Gastrocnemius medialis (tissue), 4 donors: ENCODE measurements at regions not wholly inside any gene's neighbourhood (a gene's known extent, or its start where the extent isn't known, plus 50 kb on each side); places are given as distances from the start of the nearest gene placed in this dataset.

Source experiments
- ATAC-seq, 2 donors: fragments of 150-250 bp; one replicate each; pipeline ENCODE4 v1.9.1; 2016
- DNase-seq, 2 donors: peaks; one replicate each; pipeline ENCODE4 v3.0.0-alpha.2; 2019
- H3K27ac ChIP-seq, 4 donors: fragments of 200-600 bp; sonication (generic); 1 replicate in 1 of 4; 2 replicates in 3 of 4; pipeline ENCODE4 v1.5.1; 2016 to 2018; ENCODE audit warnings: mild to moderate bottlenecking in 2 of 4, moderate library complexity in 1 of 4
- H3K27me3 ChIP-seq, 3 donors: fragments of 200-600 bp; sonication (generic) in 2 of 3; 1 replicate in 1 of 3; 2 replicates in 2 of 3; pipeline versions ENCODE4 v1.5.1 to v1.6.0; 2016 to 2019; ENCODE audit warnings: mild to moderate bottlenecking in 1 of 3, moderate library complexity in 1 of 3
- H3K36me3 ChIP-seq, 2 donors: fragments of 200-600 bp; sonication (generic) in 1 of 2; one replicate each; pipeline ENCODE4 v1.5.1; 2017 to 2018
- H3K4me1 ChIP-seq, 2 donors: fragments of 200-600 bp; sonication (generic) in 1 of 2; one replicate each; pipeline ENCODE4 v1.5.1; 2016 to 2017; ENCODE audit warnings: mild to moderate bottlenecking in 2 of 2
- H3K4me3 ChIP-seq, 4 donors: fragments of 200-600 bp; sonication (generic) in 3 of 4; 1 replicate in 1 of 4; 2 replicates in 3 of 4; pipeline ENCODE4 v1.5.1; 2016 to 2019; ENCODE audit warnings: mild to moderate bottlenecking in 2 of 4
- H3K9me3 ChIP-seq, 3 donors: fragments of 200-600 bp; sonication (generic) in 2 of 3; 1 replicate in 1 of 3; 2 replicates in 2 of 3; pipeline ENCODE4 v1.5.1; 2016 to 2019
- POLR2A ChIP-seq, 2 donors: fragments of 450-650 bp; IDR thresholded peaks; one replicate each; pipeline ENCODE4 v1.6.1; 2017; ENCODE audit warnings: antibody characterized with exemption in 2 of 2, mild to moderate bottlenecking in 2 of 2, moderate library complexity in 2 of 2
- in situ Hi-C, 4 donors: fragments of 200-750 bp; cut with MboI; loops; one replicate each; pipeline versions ENCODE4 v1.15.0 to v1.8.0; 2017; ENCODE audit warnings: low sequenced_read_pairs in 4 of 4
- intact Hi-C: fragments of 100-400 bp; cut with DNase I; formaldehyde crosslinking; loops from one replicate; pipeline ENCODE4 v1.15.1; 2023; ENCODE audit warnings: low total_unique reads
- TF ChIP-seq, protein P1 (sequence below), 5 experiments: fragments of 450-650 bp in 3 of 5; fragments of 200-600 bp in 2 of 5; sonication (generic) in 2 of 5; IDR thresholded peaks in 4 of 5; conservative IDR thresholded peaks in 1 of 5; 1 replicate in 4 of 5; 2 replicates in 1 of 5; pipeline ENCODE4 v1.5.1; 2016 to 2019; ENCODE audit warnings: antibody characterized with exemption in 5 of 5, mild to moderate bottlenecking in 3 of 5, moderate library complexity in 3 of 5

DNA sequence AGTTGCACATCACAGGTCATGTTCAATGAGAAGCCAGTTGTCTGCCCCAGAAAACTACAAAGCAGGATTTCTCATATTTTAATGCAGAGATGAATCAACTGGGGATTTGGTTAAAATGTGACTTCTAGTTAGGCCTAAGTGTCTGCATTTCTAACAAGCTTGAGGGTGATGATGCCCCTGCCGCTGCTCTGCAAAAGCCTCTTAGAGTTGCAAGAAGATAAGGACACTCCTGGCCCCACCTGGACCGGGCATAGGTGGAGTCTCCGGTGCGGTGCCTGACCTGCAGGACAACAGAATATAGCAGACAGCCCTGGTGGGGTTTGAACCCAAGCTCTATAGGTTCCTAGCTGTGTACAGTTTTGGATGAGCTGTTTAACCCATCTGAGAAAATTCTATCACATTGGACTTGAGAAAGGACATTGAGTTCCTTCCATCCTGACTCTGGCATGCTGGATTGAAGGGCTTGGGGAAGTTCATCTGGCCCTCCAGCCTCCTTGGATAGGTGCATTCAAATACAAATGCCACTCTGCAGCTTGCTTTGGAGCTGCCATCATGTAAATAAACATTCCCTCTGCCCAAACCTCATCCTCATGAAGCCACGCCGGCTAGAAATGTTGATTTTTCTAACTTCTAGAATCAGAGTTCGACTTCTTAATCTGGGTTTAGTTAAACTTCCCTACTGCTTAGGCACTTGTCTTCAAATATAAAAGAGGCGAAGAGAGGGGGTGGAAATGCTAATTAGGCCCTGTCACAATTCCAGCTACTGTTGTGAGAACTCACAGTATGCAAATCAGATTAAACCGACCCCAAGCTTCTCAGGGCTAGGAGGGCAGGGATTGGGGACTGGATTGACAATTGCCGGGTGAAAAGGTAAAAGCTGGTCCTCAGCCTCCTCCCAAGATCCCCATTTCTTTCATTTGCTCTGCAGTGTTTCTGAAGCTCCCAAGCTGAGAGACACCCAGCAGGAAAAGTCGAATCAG, 1225.6 kb downstream of the VRK1 start:
- no peak for TF ChIP-seq POLR2A (IDR thresholded peaks at IDR 0.05)
- TF ChIP-seq, protein P1, sequence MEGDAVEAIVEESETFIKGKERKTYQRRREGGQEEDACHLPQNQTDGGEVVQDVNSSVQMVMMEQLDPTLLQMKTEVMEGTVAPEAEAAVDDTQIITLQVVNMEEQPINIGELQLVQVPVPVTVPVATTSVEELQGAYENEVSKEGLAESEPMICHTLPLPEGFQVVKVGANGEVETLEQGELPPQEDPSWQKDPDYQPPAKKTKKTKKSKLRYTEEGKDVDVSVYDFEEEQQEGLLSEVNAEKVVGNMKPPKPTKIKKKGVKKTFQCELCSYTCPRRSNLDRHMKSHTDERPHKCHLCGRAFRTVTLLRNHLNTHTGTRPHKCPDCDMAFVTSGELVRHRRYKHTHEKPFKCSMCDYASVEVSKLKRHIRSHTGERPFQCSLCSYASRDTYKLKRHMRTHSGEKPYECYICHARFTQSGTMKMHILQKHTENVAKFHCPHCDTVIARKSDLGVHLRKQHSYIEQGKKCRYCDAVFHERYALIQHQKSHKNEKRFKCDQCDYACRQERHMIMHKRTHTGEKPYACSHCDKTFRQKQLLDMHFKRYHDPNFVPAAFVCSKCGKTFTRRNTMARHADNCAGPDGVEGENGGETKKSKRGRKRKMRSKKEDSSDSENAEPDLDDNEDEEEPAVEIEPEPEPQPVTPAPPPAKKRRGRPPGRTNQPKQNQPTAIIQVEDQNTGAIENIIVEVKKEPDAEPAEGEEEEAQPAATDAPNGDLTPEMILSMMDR (IDR thresholded peaks at IDR 0.05 in 4 of 5, conservative IDR thresholded peaks at IDR 0.05 in 1 of 5): no peak
- ATAC-seq: no peak
- intact Hi-C loops: no loop called here

DNA sequence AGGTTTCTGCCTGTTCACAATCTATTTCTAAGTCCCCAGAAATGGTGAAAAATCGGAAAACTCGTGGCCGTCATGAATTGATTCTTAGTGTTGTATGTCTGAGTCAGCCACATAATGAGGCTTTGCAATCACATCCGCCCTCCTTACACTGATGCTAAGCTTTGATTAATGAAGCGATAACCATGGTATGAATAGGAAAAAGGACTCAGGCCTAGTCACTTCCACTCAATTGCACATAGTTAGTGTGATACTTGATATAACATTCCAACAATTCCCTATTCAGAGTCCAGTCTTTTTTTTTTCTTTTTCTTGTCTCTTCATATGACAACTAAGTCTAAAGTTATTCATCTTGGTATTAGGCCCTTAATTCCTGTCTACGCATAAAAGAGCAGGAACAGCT, 1231.0 kb downstream of the VRK1 start:
- Histone ChIP-seq H3K9me3 (no peaks in the 10 kb centered on the region), H3K27me3 (no peaks in the 10 kb centered on the region), H3K27ac (no peak overlapping the region), H3K4me1 (no peaks in the 10 kb centered on the region), H3K4me3 (no peak overlapping the region), H3K36me3 (no peaks in the 10 kb centered on the region)
- in situ Hi-C loops (no loop called here), intact Hi-C loops (no loop called here)
- ATAC-seq: no peak
- DNase-seq: no peak
- no peak for TF ChIP-seq POLR2A (IDR thresholded peaks at IDR 0.05)
- TF ChIP-seq, protein P1 (IDR thresholded peaks at IDR 0.05 in 4 of 5, conservative IDR thresholded peaks at IDR 0.05 in 1 of 5): no peak

More for the DNA sequence above, 1225.6 kb downstream of the VRK1 start:
- in situ Hi-C loops: no loop called here
- Histone ChIP-seq H3K27me3 (no peaks in the 10 kb centered on the region), H3K9me3 (no peaks in the 10 kb centered on the region), H3K36me3 (no peaks in the 10 kb centered on the region), H3K4me3 (no peak overlapping the region), H3K4me1 (no peaks in the 10 kb centered on the region), H3K27ac (no peak overlapping the region)
- no peak for DNase-seq

GRCh38 chr14:98035396-98035795, 1236.6 kb downstream of the BCL11B start:
- Histone ChIP-seq H3K27ac (no peak overlapping the region), H3K4me1 (no peaks in the 10 kb centered on the region), H3K9me3 (no peaks in the 10 kb centered on the region), H3K27me3 (no peaks in the 10 kb centered on the region), H3K36me3 (no peaks in the 10 kb centered on the region), H3K4me3 (no peak overlapping the region)
- TF ChIP-seq, protein P1 (IDR thresholded peaks at IDR 0.05 in 4 of 5, conservative IDR thresholded peaks at IDR 0.05 in 1 of 5): no peak
- TF ChIP-seq POLR2A (IDR thresholded peaks at IDR 0.05): no peak
- in situ Hi-C loops: no loop called here
- no peak for ATAC-seq
- intact Hi-C loops: no loop called here
- no peak for DNase-seq

DNA sequence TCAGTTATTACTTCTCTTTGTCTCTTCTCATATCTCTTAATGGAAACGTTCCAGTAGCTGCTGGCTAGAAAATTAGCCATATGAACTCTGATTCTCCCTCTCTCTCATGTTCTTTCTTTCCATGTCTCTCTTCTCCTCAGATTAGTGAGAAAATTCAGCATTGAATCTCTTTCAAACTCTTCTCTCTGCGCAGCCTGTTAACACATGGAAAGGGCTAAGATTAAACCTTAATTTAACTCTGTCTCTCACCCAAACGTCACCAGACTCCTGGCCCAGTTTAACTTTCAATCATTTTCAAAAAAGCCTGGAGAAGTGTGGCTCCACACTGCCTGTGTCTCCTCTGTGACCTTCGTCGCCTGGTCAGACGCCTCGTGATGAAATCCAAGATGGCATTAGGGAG, 1234.2 kb downstream of the BCL11B start:
- intact Hi-C loops: no loop called here
- ATAC-seq: no peak
- TF ChIP-seq, protein P1 (IDR thresholded peaks at IDR 0.05 in 4 of 5, conservative IDR thresholded peaks at IDR 0.05 in 1 of 5): no peak
- TF ChIP-seq POLR2A (IDR thresholded peaks at IDR 0.05): no peak
- Histone ChIP-seq H3K4me3 (no peak overlapping the region), H3K27ac (no peak overlapping the region), H3K36me3 (no peaks in the 10 kb centered on the region), H3K27me3 (no peaks in the 10 kb centered on the region), H3K4me1 (no peaks in the 10 kb centered on the region), H3K9me3 (no peaks in the 10 kb centered on the region)
- in situ Hi-C loops: no loop called here
- DNase-seq: no peak
